ENCODE measurements at regions not wholly inside any gene's neighbourhood (a gene's known extent, or its start where the extent isn't known, plus 50 kb on each side); places are given as distances from the start of the nearest gene placed in this dataset.

- TF ChIP-seq EZH2 (IDR thresholded peaks at IDR 0.05) (no peak), CTCF (IDR thresholded peaks at IDR 0.05) (no peak)
These were observed 317.1 kb downstream of the ANXA1 start for GRCh38 chr9:73468716-73469115.
